ENCODE measurements at regions not wholly inside any gene's neighbourhood (a gene's known extent, or its start where the extent isn't known, plus 50 kb on each side); places are given as distances from the start of the nearest gene placed in this dataset.

DNA sequence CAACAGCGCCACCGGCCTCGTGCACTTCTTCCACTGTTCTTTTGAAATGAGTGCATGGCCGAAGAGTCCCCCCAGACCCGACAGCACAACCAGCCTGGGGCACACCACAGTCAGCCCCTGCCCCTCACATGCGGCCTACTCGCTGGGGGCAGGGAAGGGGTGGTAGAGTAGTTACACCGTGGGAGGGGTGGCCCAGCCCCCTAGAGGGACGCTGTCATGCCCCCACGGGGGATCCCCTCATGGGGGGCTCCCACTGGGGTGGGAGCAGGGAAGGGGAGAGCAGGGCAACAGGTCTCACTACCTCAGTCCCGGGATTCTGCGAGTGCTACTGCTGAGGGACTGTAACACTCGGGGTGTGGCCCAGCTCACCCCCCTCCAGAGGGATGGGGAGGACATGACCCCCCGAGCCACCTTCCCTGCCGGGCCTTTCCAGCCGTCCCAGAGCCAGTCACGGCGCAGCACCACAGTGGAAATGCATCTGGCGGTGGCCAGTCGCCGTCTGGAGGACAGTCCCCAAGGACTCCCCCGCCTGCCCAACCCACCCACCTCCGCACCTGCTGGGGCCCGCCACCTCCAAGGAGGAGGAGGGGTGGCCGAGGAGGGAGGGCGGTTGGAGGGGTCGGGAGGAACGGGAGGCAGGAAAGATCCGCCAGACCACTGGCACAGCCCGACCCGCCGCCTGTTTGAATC is 84.6 kb upstream of the ZNF254 start:
- H3K27me3 ChIP-seq (ENCODE audit: control insufficient read depth, insufficient read depth, low read length), result no peaks in the 10 kb centered on the region
- no peak overlapping the region for H3K9ac ChIP-seq (ENCODE audit: insufficient read depth, low read length)
- H3K4me2 ChIP-seq (ENCODE audit: extremely low read depth, insufficient read depth, low read length), result no peak overlapping the region
- no peak overlapping the region for H3K4me3 ChIP-seq (replicated peaks in 1 of 4; ENCODE audit: control extremely low read depth in 1 of 4, insufficient read depth in 1 of 4, low read depth in 3 of 4, low read length in 4 of 4)
- no peaks in the 10 kb centered on the region for H3K79me2 ChIP-seq (ENCODE audit: control insufficient read depth, insufficient read depth, low read length)
- no peak overlapping the region for H3K27ac ChIP-seq (ENCODE audit: insufficient read depth, low read length)
- H3K36me3 ChIP-seq (ENCODE audit: control insufficient read depth, insufficient read depth, low read length), result no peaks in the 10 kb centered on the region
- TF ChIP-seq EZH2 (IDR thresholded peaks at IDR 0.05; ENCODE audit: low read length, missing control alignments), result no peak
- TF ChIP-seq, protein P1, sequence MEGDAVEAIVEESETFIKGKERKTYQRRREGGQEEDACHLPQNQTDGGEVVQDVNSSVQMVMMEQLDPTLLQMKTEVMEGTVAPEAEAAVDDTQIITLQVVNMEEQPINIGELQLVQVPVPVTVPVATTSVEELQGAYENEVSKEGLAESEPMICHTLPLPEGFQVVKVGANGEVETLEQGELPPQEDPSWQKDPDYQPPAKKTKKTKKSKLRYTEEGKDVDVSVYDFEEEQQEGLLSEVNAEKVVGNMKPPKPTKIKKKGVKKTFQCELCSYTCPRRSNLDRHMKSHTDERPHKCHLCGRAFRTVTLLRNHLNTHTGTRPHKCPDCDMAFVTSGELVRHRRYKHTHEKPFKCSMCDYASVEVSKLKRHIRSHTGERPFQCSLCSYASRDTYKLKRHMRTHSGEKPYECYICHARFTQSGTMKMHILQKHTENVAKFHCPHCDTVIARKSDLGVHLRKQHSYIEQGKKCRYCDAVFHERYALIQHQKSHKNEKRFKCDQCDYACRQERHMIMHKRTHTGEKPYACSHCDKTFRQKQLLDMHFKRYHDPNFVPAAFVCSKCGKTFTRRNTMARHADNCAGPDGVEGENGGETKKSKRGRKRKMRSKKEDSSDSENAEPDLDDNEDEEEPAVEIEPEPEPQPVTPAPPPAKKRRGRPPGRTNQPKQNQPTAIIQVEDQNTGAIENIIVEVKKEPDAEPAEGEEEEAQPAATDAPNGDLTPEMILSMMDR (conservative IDR thresholded peaks at IDR 0.05 in 1 of 2, IDR thresholded peaks at IDR 0.05 in 1 of 2; ENCODE audit: low read depth in 1 of 2, low read length in 2 of 2), result no peak
- H3K9me3 ChIP-seq (ENCODE audit: control insufficient read depth, insufficient read depth, low read depth, low read length), result no peaks in the 10 kb centered on the region
- DNase-seq (ENCODE audit: low read depth in 2 of 2), result no peak
- no peak overlapping the region for H2AFZ ChIP-seq (ENCODE audit: low read length)
- no peaks in the 10 kb centered on the region for H3K4me1 ChIP-seq (ENCODE audit: control insufficient read depth, extremely low read depth, insufficient read depth, low read length)
- no peaks in the 10 kb centered on the region for H4K20me1 ChIP-seq (ENCODE audit: control insufficient read depth, extremely low read depth, insufficient read depth, low read length)

DNA sequence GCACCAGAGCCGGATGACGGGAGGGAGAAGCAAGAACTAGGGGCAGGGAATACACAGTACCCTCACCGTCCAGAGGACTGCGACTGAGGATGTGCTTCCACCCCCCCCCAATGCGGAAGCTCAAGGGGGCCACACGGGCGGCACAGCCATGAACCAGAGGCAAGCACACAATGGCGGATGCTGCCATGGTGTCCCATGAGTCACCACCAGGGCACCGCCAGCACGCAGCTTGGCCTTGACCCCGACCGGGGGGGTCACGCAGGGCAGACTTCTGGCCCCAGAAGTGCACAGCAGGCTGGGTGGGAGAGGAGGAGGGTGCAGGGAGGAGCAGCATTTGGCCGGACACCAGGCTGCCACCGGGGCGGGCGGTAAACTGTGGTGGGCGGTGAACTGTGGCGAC is 83.5 kb upstream of the ZNF254 start:
- H3K4me3 ChIP-seq (replicated peaks in 1 of 4; ENCODE audit: control extremely low read depth in 1 of 4, insufficient read depth in 1 of 4, low read depth in 3 of 4, low read length in 4 of 4), result no peak overlapping the region
- TF ChIP-seq, protein P1 (conservative IDR thresholded peaks at IDR 0.05 in 1 of 2, IDR thresholded peaks at IDR 0.05 in 1 of 2; ENCODE audit: low read depth in 1 of 2, low read length in 2 of 2), result no peak
- TF ChIP-seq EZH2 (IDR thresholded peaks at IDR 0.05; ENCODE audit: low read length, missing control alignments), result no peak
- H3K4me1 ChIP-seq (ENCODE audit: control insufficient read depth, extremely low read depth, insufficient read depth, low read length), result no peaks in the 10 kb centered on the region
- no peak for DNase-seq (ENCODE audit: low read depth in 2 of 2)
- no peak overlapping the region for H3K27ac ChIP-seq (ENCODE audit: insufficient read depth, low read length)
- H3K79me2 ChIP-seq (ENCODE audit: control insufficient read depth, insufficient read depth, low read length), result no peaks in the 10 kb centered on the region
- no peaks in the 10 kb centered on the region for H4K20me1 ChIP-seq (ENCODE audit: control insufficient read depth, extremely low read depth, insufficient read depth, low read length)
- no peaks in the 10 kb centered on the region for H3K27me3 ChIP-seq (ENCODE audit: control insufficient read depth, insufficient read depth, low read length)
- no peak overlapping the region for H3K9ac ChIP-seq (ENCODE audit: insufficient read depth, low read length)
- H2AFZ ChIP-seq (ENCODE audit: low read length), result no peak overlapping the region
- H3K4me2 ChIP-seq (ENCODE audit: extremely low read depth, insufficient read depth, low read length), result no peak overlapping the region
- H3K9me3 ChIP-seq (ENCODE audit: control insufficient read depth, insufficient read depth, low read depth, low read length), result no peaks in the 10 kb centered on the region
- no peaks in the 10 kb centered on the region for H3K36me3 ChIP-seq (ENCODE audit: control insufficient read depth, insufficient read depth, low read length)

DNA sequence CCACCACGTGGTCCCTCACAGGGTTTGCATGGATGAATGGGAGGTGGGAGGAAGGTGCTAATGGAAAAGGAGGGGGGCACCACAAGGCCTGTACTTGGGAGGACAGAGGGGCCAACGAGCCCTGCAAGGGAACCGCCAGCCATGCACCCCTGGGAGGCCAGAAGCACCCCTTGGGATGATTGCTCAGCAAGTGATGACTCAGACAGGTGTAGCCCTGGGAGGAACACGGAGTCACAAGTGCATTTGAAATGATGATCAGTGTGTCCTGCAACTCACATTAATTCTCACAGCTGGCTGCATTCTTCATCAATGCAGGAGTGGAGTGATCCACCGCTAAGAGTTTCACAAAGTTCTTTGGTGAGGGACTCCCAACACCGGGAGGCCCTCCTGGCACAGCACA is 82.8 kb upstream of the ZNF254 start:
- no peak for DNase-seq (ENCODE audit: low read depth in 2 of 2)

More for the DNA sequence above, 82.8 kb upstream of the ZNF254 start:
- no peak overlapping the region for H3K4me3 ChIP-seq (replicated peaks in 1 of 4; ENCODE audit: control extremely low read depth in 1 of 4, insufficient read depth in 1 of 4, low read depth in 3 of 4, low read length in 4 of 4)
- no peak overlapping the region for H3K4me2 ChIP-seq (ENCODE audit: extremely low read depth, insufficient read depth, low read length)
- H3K4me1 ChIP-seq (ENCODE audit: control insufficient read depth, extremely low read depth, insufficient read depth, low read length), result no peaks in the 10 kb centered on the region
- no peaks in the 10 kb centered on the region for H3K79me2 ChIP-seq (ENCODE audit: control insufficient read depth, insufficient read depth, low read length)
- no peaks in the 10 kb centered on the region for H3K27me3 ChIP-seq (ENCODE audit: control insufficient read depth, insufficient read depth, low read length)
- no peaks in the 10 kb centered on the region for H3K36me3 ChIP-seq (ENCODE audit: control insufficient read depth, insufficient read depth, low read length)
- no peak overlapping the region for H3K9ac ChIP-seq (ENCODE audit: insufficient read depth, low read length)
- no peaks in the 10 kb centered on the region for H3K9me3 ChIP-seq (ENCODE audit: control insufficient read depth, insufficient read depth, low read depth, low read length)
- H3K27ac ChIP-seq (ENCODE audit: insufficient read depth, low read length), result no peak overlapping the region
- no peaks in the 10 kb centered on the region for H4K20me1 ChIP-seq (ENCODE audit: control insufficient read depth, extremely low read depth, insufficient read depth, low read length)
- no peak for TF ChIP-seq EZH2 (IDR thresholded peaks at IDR 0.05; ENCODE audit: low read length, missing control alignments)
- TF ChIP-seq, protein P1 (conservative IDR thresholded peaks at IDR 0.05 in 1 of 2, IDR thresholded peaks at IDR 0.05 in 1 of 2; ENCODE audit: low read depth in 1 of 2, low read length in 2 of 2), result no peak
- H2AFZ ChIP-seq (ENCODE audit: low read length), result no peak overlapping the region
